ENCODE measurements at regions not wholly inside any gene's neighbourhood (a gene's known extent, or its start where the extent isn't known, plus 50 kb on each side); places are given as distances from the start of the nearest gene placed in this dataset.
"Not testable (repeated sequence)": the region's sequence is repeated elsewhere in the genome, so short reads cannot be mapped to it uniquely, and the experiment has no call there.

DNA sequence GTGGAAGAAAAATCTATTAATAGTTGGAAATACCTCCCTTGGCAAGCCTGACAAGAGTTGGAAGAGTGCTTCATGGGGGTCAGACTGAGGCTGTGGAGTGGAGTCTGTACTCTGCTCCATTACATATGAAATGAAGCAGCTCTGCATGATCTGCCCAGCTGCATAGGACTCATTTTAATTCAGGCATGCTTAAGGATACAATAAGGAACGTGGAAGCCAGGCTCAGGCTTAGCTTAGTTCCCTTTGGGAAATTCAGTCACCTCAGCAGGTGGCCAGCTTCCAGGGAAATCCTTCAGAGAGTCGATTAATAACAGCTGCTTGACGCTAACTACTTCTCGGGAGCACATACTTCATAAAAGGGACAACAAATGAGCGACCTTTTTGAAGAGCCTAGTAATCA lies 1672.9 kb upstream of the WWC1 start:
- Histone ChIP-seq H3K27ac (ENCODE audit: insufficient read depth, low read length, poor library complexity, severe bottlenecking) (no peak overlapping the region), H3K27me3 (replicated peaks; ENCODE audit: control insufficient read depth, insufficient read depth, low read length, poor library complexity, severe bottlenecking) (no peaks in the 10 kb centered on the region), H3K4me1 (ENCODE audit: control insufficient read depth, insufficient read depth, low read length, poor library complexity, severe bottlenecking) (no peaks in the 10 kb centered on the region), H3K4me3 (ENCODE audit: insufficient read depth, low read depth, low read length, poor library complexity, severe bottlenecking) (no peak overlapping the region), H3K36me3 (ENCODE audit: control insufficient read depth, insufficient read depth, low read length) (no peaks in the 10 kb centered on the region), H3K9me3 (ENCODE audit: control insufficient read depth, low read length) (no peaks in the 10 kb centered on the region)
- no peak for DNase-seq

DNA sequence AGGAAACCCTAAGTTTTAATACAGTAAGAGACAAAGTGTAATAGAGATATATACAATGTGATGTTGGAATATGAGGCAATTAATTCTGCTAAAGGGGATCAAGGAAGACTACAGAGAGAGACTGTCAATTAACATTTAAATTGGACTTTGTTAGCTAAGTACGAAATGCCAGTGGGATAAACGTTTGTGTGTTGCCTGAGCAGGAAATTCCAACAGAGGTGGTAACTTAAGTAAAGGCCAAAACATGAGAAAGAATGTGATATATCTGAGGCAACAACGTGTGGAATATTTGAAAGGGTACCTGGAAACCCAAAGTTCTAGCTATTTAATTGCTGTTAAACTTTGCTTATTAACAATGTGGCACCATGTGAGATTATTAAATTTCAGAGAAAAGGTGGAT lies 1666.9 kb upstream of the WWC1 start:
- Histone ChIP-seq H3K27me3 (replicated peaks; ENCODE audit: control insufficient read depth, insufficient read depth, low read length, poor library complexity, severe bottlenecking) (no peaks in the 10 kb centered on the region), H3K4me3 (ENCODE audit: insufficient read depth, low read depth, low read length, poor library complexity, severe bottlenecking) (no peak overlapping the region), H3K9me3 (ENCODE audit: control insufficient read depth, low read length) (no peaks in the 10 kb centered on the region), H3K27ac (ENCODE audit: insufficient read depth, low read length, poor library complexity, severe bottlenecking) (no peak overlapping the region), H3K4me1 (ENCODE audit: control insufficient read depth, insufficient read depth, low read length, poor library complexity, severe bottlenecking) (no peaks in the 10 kb centered on the region), H3K36me3 (ENCODE audit: control insufficient read depth, insufficient read depth, low read length) (no peaks in the 10 kb centered on the region)
- no peak for DNase-seq

DNA sequence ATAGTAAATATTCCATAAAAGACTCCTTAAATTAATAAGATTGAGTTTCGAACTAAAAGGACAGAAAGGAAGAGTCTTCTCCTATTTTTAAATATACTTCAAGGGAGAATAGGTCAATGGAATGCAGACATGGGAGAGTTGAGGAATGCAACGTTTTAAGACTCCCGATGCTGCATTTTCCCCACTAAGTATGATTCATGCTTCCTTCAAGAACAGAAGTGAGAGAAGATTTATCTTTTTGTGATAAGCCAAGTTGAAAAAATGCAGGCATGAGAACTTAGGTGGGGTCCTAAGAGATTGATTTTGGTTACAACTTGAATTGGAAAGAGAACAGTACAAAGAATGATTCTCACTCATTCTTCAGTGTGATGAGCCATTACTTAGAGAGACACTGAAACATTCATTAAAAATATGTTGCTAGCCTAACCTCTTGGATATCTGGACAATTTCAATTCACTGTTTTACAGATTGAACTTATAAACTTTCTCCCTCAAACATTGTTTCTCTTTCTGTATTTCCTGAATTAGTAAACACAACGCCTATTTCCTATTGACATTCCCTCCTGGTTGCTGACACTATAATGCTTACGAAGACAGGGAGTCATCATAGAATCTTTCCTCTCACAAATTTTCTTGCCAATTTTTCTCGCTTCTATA lies 1666.1 kb upstream of the WWC1 start:
- H3K27ac ChIP-seq (ENCODE audit: insufficient read depth, low read length, poor library complexity, severe bottlenecking) = no peak overlapping the region
- no peaks in the 10 kb centered on the region for H3K27me3 ChIP-seq (replicated peaks; ENCODE audit: control insufficient read depth, insufficient read depth, low read length, poor library complexity, severe bottlenecking)
- H3K9me3 ChIP-seq (ENCODE audit: control insufficient read depth, low read length) = no peaks in the 10 kb centered on the region
- no peaks in the 10 kb centered on the region for H3K4me1 ChIP-seq (ENCODE audit: control insufficient read depth, insufficient read depth, low read length, poor library complexity, severe bottlenecking)
- no peaks in the 10 kb centered on the region for H3K36me3 ChIP-seq (ENCODE audit: control insufficient read depth, insufficient read depth, low read length)
- no peak for DNase-seq
- H3K4me3 ChIP-seq (ENCODE audit: insufficient read depth, low read depth, low read length, poor library complexity, severe bottlenecking) = no peak overlapping the region

DNA sequence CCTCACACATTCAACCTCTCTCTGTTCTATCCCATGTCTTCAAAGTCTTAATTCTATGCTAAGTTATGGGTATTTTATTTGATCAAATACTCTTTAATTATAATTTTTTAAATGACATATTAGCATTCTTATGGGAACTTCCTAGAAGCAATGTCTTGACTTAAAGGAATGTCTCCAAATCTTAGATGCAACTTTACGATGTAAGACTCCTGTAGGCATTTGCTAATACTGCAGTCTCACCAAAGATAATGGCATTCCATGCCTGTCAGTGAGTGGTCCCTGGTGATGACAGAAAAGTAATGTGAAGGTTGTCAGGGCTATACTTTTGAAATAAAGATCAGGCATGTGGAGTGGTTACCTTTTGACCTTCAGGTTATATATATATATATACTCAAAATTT lies 1654.2 kb upstream of the WWC1 start:
- Histone ChIP-seq H3K27me3 (replicated peaks; ENCODE audit: control insufficient read depth, insufficient read depth, low read length, poor library complexity, severe bottlenecking) (no peaks in the 10 kb centered on the region), H3K9me3 (ENCODE audit: control insufficient read depth, low read length) (no peaks in the 10 kb centered on the region), H3K4me3 (ENCODE audit: insufficient read depth, low read depth, low read length, poor library complexity, severe bottlenecking) (no peak overlapping the region), H3K36me3 (ENCODE audit: control insufficient read depth, insufficient read depth, low read length) (no peaks in the 10 kb centered on the region), H3K4me1 (ENCODE audit: control insufficient read depth, insufficient read depth, low read length, poor library complexity, severe bottlenecking) (no peaks in the 10 kb centered on the region), H3K27ac (ENCODE audit: insufficient read depth, low read length, poor library complexity, severe bottlenecking) (no peak overlapping the region)
- no peak for DNase-seq

- no peaks in the 10 kb centered on the region for H3K36me3 ChIP-seq (ENCODE audit: control insufficient read depth, insufficient read depth, low read length)
- H3K4me1 ChIP-seq (ENCODE audit: control insufficient read depth, insufficient read depth, low read length, poor library complexity, severe bottlenecking) = no peaks in the 10 kb centered on the region
- H3K4me3 ChIP-seq (ENCODE audit: insufficient read depth, low read depth, low read length, poor library complexity, severe bottlenecking) = no peak overlapping the region
- DNase-seq = no peak
- H3K27me3 ChIP-seq (replicated peaks; ENCODE audit: control insufficient read depth, insufficient read depth, low read length, poor library complexity, severe bottlenecking) = no peaks in the 10 kb centered on the region
- H3K27ac ChIP-seq (ENCODE audit: insufficient read depth, low read length, poor library complexity, severe bottlenecking) = no peak overlapping the region
- no peaks in the 10 kb centered on the region for H3K9me3 ChIP-seq (ENCODE audit: control insufficient read depth, low read length)
These were observed 1652.3 kb upstream of the WWC1 start for GRCh38 chr5:166639151-166639550.

GRCh38 chr5:166640136-166640535 lies 1651.3 kb upstream of the WWC1 start:
- not testable (repeated sequence) for H3K9me3 ChIP-seq (ENCODE audit: control insufficient read depth, low read length); H3K27me3 ChIP-seq (replicated peaks; ENCODE audit: control insufficient read depth, insufficient read depth, low read length, poor library complexity, severe bottlenecking); H3K36me3 ChIP-seq (ENCODE audit: control insufficient read depth, insufficient read depth, low read length); H3K4me1 ChIP-seq (ENCODE audit: control insufficient read depth, insufficient read depth, low read length, poor library complexity, severe bottlenecking); H3K27ac ChIP-seq (ENCODE audit: insufficient read depth, low read length, poor library complexity, severe bottlenecking); H3K4me3 ChIP-seq (ENCODE audit: insufficient read depth, low read depth, low read length, poor library complexity, severe bottlenecking); DNase-seq

GRCh38 chr5:166648736-166649135 lies 1642.7 kb upstream of the WWC1 start:
- no peaks in the 10 kb centered on the region for H3K9me3 ChIP-seq (ENCODE audit: control insufficient read depth, low read length)

DNA sequence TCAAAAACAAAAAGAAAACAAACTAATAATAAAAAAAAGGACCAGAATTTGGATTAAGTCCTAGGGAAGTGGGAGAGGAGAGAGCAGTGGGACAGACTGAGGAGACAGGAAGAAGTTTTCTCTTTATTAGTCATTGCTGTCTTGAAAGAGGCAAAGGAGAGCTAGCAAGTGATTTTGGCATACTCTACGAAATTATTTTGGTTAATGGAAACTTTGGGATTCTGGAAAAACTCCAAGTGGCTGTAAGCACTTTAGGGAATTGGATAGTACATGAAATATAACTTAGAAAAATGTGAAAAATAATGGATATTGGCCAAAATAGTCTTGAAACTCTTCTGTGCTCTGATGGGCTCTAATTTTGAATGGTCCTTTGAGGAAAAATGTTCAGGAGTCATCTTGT lies 1641.8 kb upstream of the WWC1 start:
- no peaks in the 10 kb centered on the region for H3K4me1 ChIP-seq (ENCODE audit: control insufficient read depth, insufficient read depth, low read length, poor library complexity, severe bottlenecking)
- H3K9me3 ChIP-seq (ENCODE audit: control insufficient read depth, low read length) = no peaks in the 10 kb centered on the region
- H3K4me3 ChIP-seq (ENCODE audit: insufficient read depth, low read depth, low read length, poor library complexity, severe bottlenecking) = no peak overlapping the region
- H3K36me3 ChIP-seq (ENCODE audit: control insufficient read depth, insufficient read depth, low read length) = no peaks in the 10 kb centered on the region
- no peaks in the 10 kb centered on the region for H3K27me3 ChIP-seq (replicated peaks; ENCODE audit: control insufficient read depth, insufficient read depth, low read length, poor library complexity, severe bottlenecking)
- DNase-seq = no peak
- no peak overlapping the region for H3K27ac ChIP-seq (ENCODE audit: insufficient read depth, low read length, poor library complexity, severe bottlenecking)

More at GRCh38 chr5:166648736-166649135, 1642.7 kb upstream of the WWC1 start:
- Histone ChIP-seq H3K27ac (ENCODE audit: insufficient read depth, low read length, poor library complexity, severe bottlenecking) (no peak overlapping the region), H3K27me3 (replicated peaks; ENCODE audit: control insufficient read depth, insufficient read depth, low read length, poor library complexity, severe bottlenecking) (no peaks in the 10 kb centered on the region), H3K4me1 (ENCODE audit: control insufficient read depth, insufficient read depth, low read length, poor library complexity, severe bottlenecking) (no peaks in the 10 kb centered on the region), H3K4me3 (ENCODE audit: insufficient read depth, low read depth, low read length, poor library complexity, severe bottlenecking) (no peak overlapping the region), H3K36me3 (ENCODE audit: control insufficient read depth, insufficient read depth, low read length) (no peaks in the 10 kb centered on the region)
- DNase-seq = no peak

DNA sequence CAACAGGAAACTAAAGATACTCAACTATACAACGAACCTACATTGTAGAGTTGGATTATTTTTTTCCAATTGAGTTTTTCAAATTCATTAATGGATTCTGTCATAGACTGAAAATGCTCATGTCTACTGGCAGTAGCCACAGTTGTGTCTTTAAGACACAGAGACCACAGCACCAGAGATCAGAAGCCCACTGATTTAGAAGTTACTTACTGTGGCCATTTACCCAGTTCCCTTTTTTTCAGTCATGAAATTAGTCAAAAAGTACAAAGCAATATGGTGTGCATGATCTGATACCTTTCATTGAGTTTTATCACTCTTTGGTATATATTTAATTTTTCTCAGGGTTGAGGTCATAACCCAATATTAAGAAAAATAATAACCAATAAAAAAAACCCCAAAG lies 1640.2 kb upstream of the WWC1 start:
- H3K27me3 ChIP-seq (replicated peaks; ENCODE audit: control insufficient read depth, insufficient read depth, low read length, poor library complexity, severe bottlenecking) = no peaks in the 10 kb centered on the region
- H3K4me3 ChIP-seq (ENCODE audit: insufficient read depth, low read depth, low read length, poor library complexity, severe bottlenecking) = no peak overlapping the region
- H3K27ac ChIP-seq (ENCODE audit: insufficient read depth, low read length, poor library complexity, severe bottlenecking) = no peak overlapping the region
- no peaks in the 10 kb centered on the region for H3K9me3 ChIP-seq (ENCODE audit: control insufficient read depth, low read length)
- DNase-seq = no peak
- H3K4me1 ChIP-seq (ENCODE audit: control insufficient read depth, insufficient read depth, low read length, poor library complexity, severe bottlenecking) = no peaks in the 10 kb centered on the region
- H3K36me3 ChIP-seq (ENCODE audit: control insufficient read depth, insufficient read depth, low read length) = no peaks in the 10 kb centered on the region

DNA sequence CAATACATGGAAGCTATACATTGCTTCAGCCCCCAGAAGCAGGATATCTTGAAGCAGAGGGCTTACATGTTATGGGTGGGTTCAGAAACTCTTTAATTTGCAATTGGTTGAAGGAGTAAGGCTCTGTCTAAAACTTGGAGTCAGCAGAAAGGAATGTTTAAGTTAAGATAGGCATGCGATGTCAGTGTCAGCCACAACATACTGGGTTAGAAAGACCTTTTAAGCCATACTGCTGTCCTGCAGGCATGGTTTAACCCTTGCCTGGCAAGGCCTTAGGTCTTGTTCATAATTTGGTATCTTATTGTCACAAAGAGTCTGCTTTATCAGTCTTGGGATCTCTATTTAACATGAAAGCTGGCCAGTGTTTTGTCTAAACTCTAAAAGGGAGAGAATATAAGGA lies 1619.6 kb upstream of the WWC1 start:
- no peak overlapping the region for H3K27ac ChIP-seq (ENCODE audit: insufficient read depth, low read length, poor library complexity, severe bottlenecking)
- DNase-seq = no peak
- no peaks in the 10 kb centered on the region for H3K4me1 ChIP-seq (ENCODE audit: control insufficient read depth, insufficient read depth, low read length, poor library complexity, severe bottlenecking)
- no peak overlapping the region for H3K4me3 ChIP-seq (ENCODE audit: insufficient read depth, low read depth, low read length, poor library complexity, severe bottlenecking)
- H3K9me3 ChIP-seq (ENCODE audit: control insufficient read depth, low read length) = no peaks in the 10 kb centered on the region
- H3K36me3 ChIP-seq (ENCODE audit: control insufficient read depth, insufficient read depth, low read length) = no peaks in the 10 kb centered on the region
- no peaks in the 10 kb centered on the region for H3K27me3 ChIP-seq (replicated peaks; ENCODE audit: control insufficient read depth, insufficient read depth, low read length, poor library complexity, severe bottlenecking)

All from effector memory CD4-positive, alpha-beta T cell (primary cell).